ENCODE measurements at regions not wholly inside any gene's neighbourhood (a gene's known extent, or its start where the extent isn't known, plus 50 kb on each side); places are given as distances from the start of the nearest gene placed in this dataset.

DNA sequence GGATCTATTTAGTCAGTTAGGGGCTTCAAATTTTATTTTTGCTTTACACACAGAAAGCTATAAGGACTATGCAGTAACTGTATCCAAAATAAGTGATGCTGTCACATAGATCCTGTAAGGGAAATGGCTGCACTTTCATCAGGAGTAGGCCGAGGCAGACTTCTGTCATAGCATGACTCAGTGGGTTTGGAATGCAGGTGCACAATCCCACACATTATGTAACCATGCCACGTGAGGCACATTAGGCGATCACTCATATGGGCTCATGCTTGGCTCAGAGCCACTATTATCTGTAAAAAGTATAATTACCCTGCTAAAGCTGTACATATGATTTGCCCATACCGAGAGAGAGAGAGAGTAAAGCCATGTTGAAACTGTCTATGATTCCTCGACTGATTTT is 1189.4 kb upstream of the EYS start:
- TF ChIP-seq HLTF (IDR thresholded peaks at IDR 0.05) = no peak
- TF ChIP-seq ZNF282 (CRISPR knock-in tag; IDR thresholded peaks at IDR 0.05) = no peak
- ChIA-PET POLR2A (no interaction called here), CTCF (ENCODE audit: low intra/inter-chr PET ratio) (no interaction called here)
- H2AFZ ChIP-seq (ENCODE audit: low read depth, low read length) = no peak overlapping the region
- H3K9me1 ChIP-seq (ENCODE audit: control insufficient read depth, insufficient read depth, low read length) = no peaks in the 10 kb centered on the region
- no peaks in the 10 kb centered on the region for H3K79me2 ChIP-seq (ENCODE audit: control insufficient read depth, insufficient read depth, low read length)
- no TSS peak for BruUV-seq (replicated peaks)
- in situ Hi-C loops (cut with MboI) = no loop called here
- DNase-seq (ENCODE audit: extremely low read depth in 1 of 4, low spot score in 3 of 4) (no peak), ATAC-seq (no peak), FAIRE-seq (no peak)
- no peaks in the 10 kb centered on the region for H4K20me1 ChIP-seq (replicated peaks; ENCODE audit: control insufficient read depth, insufficient read depth, low read length)
- no peak overlapping the region for H3K4me2 ChIP-seq (ENCODE audit: insufficient read depth, low read length)
- H3K36me3 ChIP-seq (ENCODE audit: control insufficient read depth, insufficient read depth, low read length) = no peaks in the 10 kb centered on the region
- no peak overlapping the region for H3K27ac ChIP-seq (ENCODE audit: extremely low read depth, low read depth, low read length)
- no peak overlapping the region for H3K9ac ChIP-seq (ENCODE audit: insufficient read depth in 1 of 2, low read depth in 2 of 2, low read length in 2 of 2)
- H3K4me3 ChIP-seq = no peak overlapping the region
- intact Hi-C loops (cut with micrococcal nuclease) = no loop called here
- WGBS (ENCODE audit: insufficient coverage, low coverage, missing lambda C conversion rate) = 2% methylated on average over 5 of the region's 5 CpGs
- no peaks in the 10 kb centered on the region for H3K9me3 ChIP-seq (replicated peaks; ENCODE audit: control insufficient read depth, insufficient read depth, low read depth, low read length)
- H3K4me1 ChIP-seq (replicated peaks in 1 of 2; ENCODE audit: control insufficient read depth in 2 of 2, insufficient read depth in 2 of 2, low read length in 2 of 2) = no peaks in the 10 kb centered on the region
- H3K27me3 ChIP-seq (ENCODE audit: control insufficient read depth in 2 of 2, insufficient read depth in 2 of 2, low read length in 2 of 2) = no peaks in the 10 kb centered on the region

DNA sequence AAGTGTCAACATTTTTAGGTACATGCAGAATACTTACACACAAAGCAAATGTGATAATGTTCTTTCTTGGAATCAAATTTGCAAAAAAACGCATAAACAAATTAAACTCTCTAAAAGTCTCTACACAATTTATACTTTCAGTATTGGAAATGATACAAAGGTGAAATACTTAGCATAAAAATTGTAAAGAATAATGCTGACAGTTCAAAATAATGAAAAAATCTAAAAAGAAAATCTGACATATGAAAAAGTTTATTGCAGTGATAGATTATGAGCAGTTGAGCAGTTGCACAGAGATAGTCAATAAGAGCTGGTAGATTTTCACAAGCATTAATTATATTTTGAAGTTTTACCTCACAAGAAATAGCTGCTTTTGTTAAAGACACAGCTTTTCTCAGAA is 1176.4 kb upstream of the EYS start:
- no peaks in the 10 kb centered on the region for H4K20me1 ChIP-seq (replicated peaks; ENCODE audit: control insufficient read depth, insufficient read depth, low read length)
- no peak for FAIRE-seq

More for the DNA sequence above, 1176.4 kb upstream of the EYS start:
- intact Hi-C loops (cut with micrococcal nuclease) = no loop called here
- Histone ChIP-seq H3K79me2 (ENCODE audit: control insufficient read depth, insufficient read depth, low read length) (no peaks in the 10 kb centered on the region), H3K4me3 (no peak overlapping the region), H3K27ac (ENCODE audit: extremely low read depth, low read depth, low read length) (no peak overlapping the region), H3K4me2 (ENCODE audit: insufficient read depth, low read length) (no peak overlapping the region), H3K36me3 (ENCODE audit: control insufficient read depth, insufficient read depth, low read length) (no peaks in the 10 kb centered on the region), H3K4me1 (replicated peaks in 1 of 2; ENCODE audit: control insufficient read depth in 2 of 2, insufficient read depth in 2 of 2, low read length in 2 of 2) (no peaks in the 10 kb centered on the region), H3K27me3 (ENCODE audit: control insufficient read depth in 2 of 2, insufficient read depth in 2 of 2, low read length in 2 of 2) (no peaks in the 10 kb centered on the region), H3K9me3 (replicated peaks; ENCODE audit: control insufficient read depth, insufficient read depth, low read depth, low read length) (no peaks in the 10 kb centered on the region; the same call in 1 of the 2 replicates), H3K9ac (ENCODE audit: insufficient read depth in 1 of 2, low read depth in 2 of 2, low read length in 2 of 2) (no peak overlapping the region), H3K9me1 (ENCODE audit: control insufficient read depth, insufficient read depth, low read length) (no peaks in the 10 kb centered on the region), H2AFZ (ENCODE audit: low read depth, low read length) (no peak overlapping the region)
- ChIA-PET CTCF (ENCODE audit: low intra/inter-chr PET ratio) (no interaction called here), POLR2A (no interaction called here)
- in situ Hi-C loops (cut with MboI) = no loop called here
- TF ChIP-seq MAFK (IDR thresholded peaks at IDR 0.05; ENCODE audit: low read length) (peak; percentile 57), ZNF3 (CRISPR knock-in tag; IDR thresholded peaks at IDR 0.05) (no peak), MAFF (IDR thresholded peaks at IDR 0.05; ENCODE audit: low read length) (peak; percentile 54; the same call in 1 of the 2 replicates), C11orf30 (IDR thresholded peaks at IDR 0.05; ENCODE audit: low read depth) (peak; percentile 51; the same call in 1 of the 2 replicates), ZNF316 (IDR thresholded peaks at IDR 0.05) (peak; percentile 86), MAFG (tag; conservative IDR thresholded peaks at IDR 0.05) (peak; percentile 44; the same call in 1 of the 2 replicates)
- BruUV-seq (replicated peaks) = no TSS peak
- ATAC-seq (no peak), DNase-seq (ENCODE audit: extremely low read depth in 1 of 4, low spot score in 3 of 4) (no peak)
- 0% methylated on average over 1 of the region's 1 CpG for WGBS (ENCODE audit: insufficient coverage, low coverage, missing lambda C conversion rate)

Measured in K562 (cell line).